ENCODE measurements at regions not wholly inside any gene's neighbourhood (a gene's known extent, or its start where the extent isn't known, plus 50 kb on each side); places are given as distances from the start of the nearest gene placed in this dataset.

DNA sequence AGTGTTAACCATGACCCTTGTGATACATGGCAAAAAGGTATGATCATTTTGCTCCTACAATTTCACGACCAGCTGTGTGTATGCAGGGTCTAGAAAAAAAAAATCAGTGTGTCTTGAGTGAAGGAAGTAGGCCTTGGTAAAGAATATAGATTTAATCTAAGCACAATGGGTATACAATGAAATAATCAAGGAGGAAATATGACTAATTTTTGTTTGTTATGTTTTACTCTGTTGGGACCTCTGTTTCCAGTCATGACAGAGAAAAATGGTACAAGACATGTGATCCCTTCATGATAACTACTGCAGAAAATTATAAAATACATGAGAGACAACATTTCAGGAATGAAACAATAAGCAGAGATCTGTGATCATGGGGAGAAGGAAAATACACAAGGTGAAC is 835.5 kb downstream of the PDHA2 start:
- Histone ChIP-seq H3K27ac (no peak overlapping the region), H3K4me3 (no peak overlapping the region), H3K36me3 (no peaks in the 10 kb centered on the region), H3K4me2 (no peak overlapping the region), H3K9me3 (replicated peaks in 1 of 11) (no peaks in the 10 kb centered on the region), H3K4me1 (peaks cover 0 to 10% (median 0%) of the 10 kb centered on the region in 10 experiments; a peak in 2 of 20 replicates), H3K9ac (no peak overlapping the region), H3K27me3 (no peaks in the 10 kb centered on the region), H4K20me1 (no peaks in the 10 kb centered on the region)
- TF ChIP-seq Cebpa-rat (IDR thresholded peaks at IDR 0.05): no peak

DNA sequence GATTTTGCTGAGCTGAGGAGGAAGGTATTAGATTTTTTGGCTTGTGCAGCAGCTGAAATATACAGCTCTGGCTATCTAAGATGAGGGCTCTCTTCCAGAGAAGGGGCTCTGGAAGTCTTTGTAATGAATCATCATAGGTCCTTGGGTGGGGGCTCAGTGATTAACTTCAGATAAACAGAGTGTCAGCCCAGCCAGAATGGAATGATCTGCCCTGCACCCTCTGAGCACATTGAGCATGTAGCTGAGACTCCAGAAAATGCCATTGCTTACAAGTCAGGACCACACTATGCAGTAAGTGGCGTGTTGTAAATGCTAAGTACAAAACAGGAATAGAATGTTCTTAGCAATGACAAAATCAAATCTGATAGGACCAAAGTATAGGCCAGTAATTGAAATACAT is 836.0 kb downstream of the PDHA2 start:
- no peak for TF ChIP-seq Cebpa-rat (IDR thresholded peaks at IDR 0.05)

DNA sequence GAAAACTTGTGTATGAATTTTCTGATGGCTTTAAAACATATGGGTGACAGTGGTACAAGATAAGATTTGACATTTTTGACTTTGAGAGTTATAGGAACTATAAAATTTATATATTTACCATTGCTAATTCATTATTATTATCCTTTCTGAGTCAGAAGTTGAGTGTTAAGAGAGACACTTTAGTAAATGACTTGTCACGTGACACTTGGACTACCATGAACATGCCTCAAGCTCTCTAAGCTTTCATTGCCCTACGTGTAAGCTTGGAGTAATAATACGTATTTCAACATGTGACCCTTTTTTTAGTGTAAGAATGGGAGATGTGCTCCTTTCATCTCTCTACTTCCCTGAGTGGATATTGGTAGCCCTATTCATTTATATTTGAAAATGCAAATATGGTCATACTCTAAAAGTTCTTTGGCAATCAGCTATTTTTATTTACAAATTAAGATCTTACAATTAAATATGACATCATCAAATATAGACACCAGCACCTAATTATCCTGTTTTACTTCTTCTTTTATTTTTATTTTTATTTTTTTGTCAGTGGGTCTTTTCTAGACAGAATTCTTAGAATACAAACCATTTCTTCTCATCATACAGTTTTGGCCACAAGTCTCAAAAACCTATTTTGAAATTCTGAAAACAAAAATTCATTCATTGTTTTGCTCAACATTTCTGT is 837.0 kb downstream of the PDHA2 start:
- no peaks in the 10 kb centered on the region for H4K20me1 ChIP-seq
- H3K9ac ChIP-seq: no peak overlapping the region
- TF ChIP-seq Cebpa-rat (IDR thresholded peaks at IDR 0.05): no peak
- no peaks in the 10 kb centered on the region for H3K27me3 ChIP-seq
- H3K27ac ChIP-seq: no peak overlapping the region
- H3K4me2 ChIP-seq: no peak overlapping the region; a peak in 1 of 22 replicates
- no peaks in the 10 kb centered on the region for H3K36me3 ChIP-seq
- H3K9me3 ChIP-seq (replicated peaks in 1 of 11): no peaks in the 10 kb centered on the region
- peaks cover 0 to 10% (median 0%) of the 10 kb centered on the region in 10 experiments; a peak in 2 of 20 replicates for H3K4me1 ChIP-seq
- H3K4me3 ChIP-seq: no peak overlapping the region

More for the DNA sequence above, 836.0 kb downstream of the PDHA2 start:
- Histone ChIP-seq H3K9ac (no peak overlapping the region), H3K27me3 (no peaks in the 10 kb centered on the region), H3K36me3 (no peaks in the 10 kb centered on the region), H3K9me3 (replicated peaks in 1 of 11) (no peaks in the 10 kb centered on the region), H3K4me1 (peaks cover 0 to 10% (median 0%) of the 10 kb centered on the region in 10 experiments; a peak in 2 of 20 replicates), H3K27ac (no peak overlapping the region), H4K20me1 (no peaks in the 10 kb centered on the region), H3K4me2 (no peak overlapping the region), H3K4me3 (no peak overlapping the region)

DNA sequence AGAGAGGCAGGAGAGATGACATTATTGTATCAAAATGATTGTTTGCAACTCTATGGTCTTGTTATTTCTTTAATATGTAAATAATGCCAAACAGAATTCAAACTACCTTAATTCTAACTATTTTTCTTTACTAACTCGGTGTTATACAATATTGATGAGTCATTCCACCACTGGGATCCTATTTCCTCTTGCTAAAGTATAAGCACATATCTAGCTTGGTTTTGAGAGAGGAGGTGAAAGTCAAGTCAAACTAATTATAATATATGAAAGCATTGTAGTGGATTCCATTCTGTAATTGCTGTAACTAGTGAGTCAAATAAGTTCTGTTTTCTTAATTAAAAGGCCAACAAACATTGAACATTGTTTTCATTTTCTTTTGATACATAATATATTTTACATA is 837.6 kb downstream of the PDHA2 start:
- Histone ChIP-seq H4K20me1 (no peaks in the 10 kb centered on the region), H3K4me3 (no peak overlapping the region), H3K4me1 (peaks cover 0 to 10% (median 0%) of the 10 kb centered on the region in 10 experiments; a peak in 2 of 20 replicates), H3K27ac (no peak overlapping the region), H3K9ac (no peak overlapping the region), H3K9me3 (replicated peaks in 1 of 11) (no peaks in the 10 kb centered on the region), H3K36me3 (no peaks in the 10 kb centered on the region), H3K27me3 (no peaks in the 10 kb centered on the region), H3K4me2 (no peak overlapping the region; a peak in 1 of 22 replicates)
- TF ChIP-seq Cebpa-rat (IDR thresholded peaks at IDR 0.05): no peak

DNA sequence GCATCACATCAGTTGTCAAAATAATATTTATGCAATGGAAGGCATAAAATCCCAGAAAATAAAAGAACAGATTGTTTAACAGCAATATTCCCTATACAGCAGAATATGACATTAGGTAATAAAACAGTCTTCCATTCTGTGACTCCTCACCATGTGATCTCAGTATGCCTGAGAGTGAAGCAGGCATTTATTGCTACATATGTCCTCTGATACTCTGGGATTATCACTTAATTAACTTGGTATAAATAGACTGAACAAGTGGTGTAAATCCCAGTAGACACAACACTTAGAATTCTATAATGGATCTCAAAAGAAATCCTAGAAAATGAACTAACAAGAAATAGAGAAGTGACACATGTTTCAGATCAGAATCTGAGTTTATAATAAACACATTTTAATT is 841.3 kb downstream of the PDHA2 start:
- no peak for TF ChIP-seq Cebpa-rat (IDR thresholded peaks at IDR 0.05)
- no peak overlapping the region for H3K4me3 ChIP-seq

DNA sequence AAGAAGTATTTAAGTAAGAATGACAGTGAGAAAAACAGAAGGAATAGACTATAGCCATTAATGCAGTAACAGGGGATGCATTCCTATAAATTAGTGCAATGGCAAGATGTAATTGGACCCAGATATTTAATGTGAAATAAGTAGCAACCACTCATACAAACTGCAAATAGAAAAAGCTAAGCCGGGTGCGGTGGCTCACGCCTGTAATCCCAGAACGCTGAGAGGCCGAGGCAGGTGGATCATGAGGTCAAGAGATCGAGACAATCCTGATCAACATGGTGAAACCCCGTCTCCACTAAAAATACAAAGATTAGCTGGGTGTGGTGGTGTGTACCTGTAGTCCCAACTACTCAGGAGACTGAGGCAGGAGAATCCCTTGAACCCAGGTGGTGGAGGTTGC is 845.8 kb downstream of the PDHA2 start:
- Histone ChIP-seq H3K9me3 (replicated peaks in 1 of 11) (no peaks in the 10 kb centered on the region), H3K4me3 (no peak overlapping the region), H3K9ac (no peak overlapping the region), H3K27ac (no peak overlapping the region), H3K4me2 (no peak overlapping the region), H3K4me1 (no peaks in the 10 kb centered on the region), H3K36me3 (no peaks in the 10 kb centered on the region), H3K27me3 (no peaks in the 10 kb centered on the region), H4K20me1 (no peaks in the 10 kb centered on the region)
- no peak for TF ChIP-seq Cebpa-rat (IDR thresholded peaks at IDR 0.05)

More for the DNA sequence above, 841.3 kb downstream of the PDHA2 start:
- H3K9me3 ChIP-seq (replicated peaks in 1 of 11): no peaks in the 10 kb centered on the region
- H3K36me3 ChIP-seq: no peaks in the 10 kb centered on the region
- H3K4me2 ChIP-seq: no peak overlapping the region
- H3K4me1 ChIP-seq: peaks cover 0 to 6% (median 0%) of the 10 kb centered on the region in 10 experiments; a peak in 2 of 20 replicates
- no peaks in the 10 kb centered on the region for H4K20me1 ChIP-seq
- no peaks in the 10 kb centered on the region for H3K27me3 ChIP-seq
- H3K9ac ChIP-seq: no peak overlapping the region
- H3K27ac ChIP-seq: no peak overlapping the region

DNA sequence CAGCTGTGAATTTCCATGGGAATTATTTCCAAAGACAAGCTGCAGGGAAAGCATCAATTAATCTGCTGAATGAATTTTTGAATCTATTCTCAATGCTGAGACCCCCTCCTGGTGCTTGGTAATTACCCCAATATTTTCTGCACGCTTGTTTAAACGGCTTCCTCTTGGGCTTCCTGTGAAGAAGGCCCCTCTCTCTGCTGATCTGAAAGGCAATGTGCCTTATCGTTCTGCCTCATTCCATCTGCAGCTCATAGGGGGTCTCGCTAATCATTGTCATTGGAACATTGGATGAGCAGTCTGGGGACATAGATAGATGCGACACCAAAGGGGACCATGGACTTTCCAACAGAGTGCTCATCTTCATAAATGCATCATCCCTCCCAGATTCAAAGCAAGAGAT is 851.6 kb downstream of the PDHA2 start:
- H3K9me3 ChIP-seq (replicated peaks in 1 of 11): no peaks in the 10 kb centered on the region
- TF ChIP-seq Cebpa-rat (IDR thresholded peaks at IDR 0.05): no peak
- H3K4me2 ChIP-seq: no peak overlapping the region
- no peaks in the 10 kb centered on the region for H3K27me3 ChIP-seq
- no peak overlapping the region for H3K9ac ChIP-seq
- H3K36me3 ChIP-seq: no peaks in the 10 kb centered on the region
- no peaks in the 10 kb centered on the region for H3K4me1 ChIP-seq
- no peak overlapping the region for H3K4me3 ChIP-seq
- H4K20me1 ChIP-seq: no peaks in the 10 kb centered on the region
- H3K27ac ChIP-seq: no peak overlapping the region

DNA sequence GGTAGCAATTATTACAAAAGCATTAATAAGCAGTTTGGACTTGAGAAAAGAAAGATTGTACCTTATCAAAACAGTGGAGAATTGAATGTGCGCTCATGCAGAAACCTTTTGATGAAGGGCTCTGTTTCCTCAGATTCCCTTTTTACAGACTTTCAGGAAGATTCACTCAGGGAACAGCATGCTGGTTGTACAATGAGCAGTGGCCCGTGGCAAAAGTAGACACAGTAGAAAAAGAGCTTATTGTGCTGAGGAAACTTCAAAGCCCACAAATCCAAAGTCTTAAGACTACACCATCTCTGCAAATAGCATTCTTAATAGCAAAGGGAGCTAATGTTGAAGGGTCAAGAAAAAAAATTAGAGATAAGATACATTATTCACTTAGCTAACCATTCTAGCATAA is 858.9 kb downstream of the PDHA2 start:
- no peak overlapping the region for H3K9ac ChIP-seq
- no peak for TF ChIP-seq Cebpa-rat (IDR thresholded peaks at IDR 0.05)
- H3K4me2 ChIP-seq: no peak overlapping the region
- H3K27ac ChIP-seq: no peak overlapping the region
- H3K36me3 ChIP-seq: no peaks in the 10 kb centered on the region
- no peaks in the 10 kb centered on the region for H3K9me3 ChIP-seq (replicated peaks in 1 of 11)
- no peaks in the 10 kb centered on the region for H3K27me3 ChIP-seq
- H4K20me1 ChIP-seq: no peaks in the 10 kb centered on the region
- H3K4me3 ChIP-seq: no peak overlapping the region
- H3K4me1 ChIP-seq: no peaks in the 10 kb centered on the region

DNA sequence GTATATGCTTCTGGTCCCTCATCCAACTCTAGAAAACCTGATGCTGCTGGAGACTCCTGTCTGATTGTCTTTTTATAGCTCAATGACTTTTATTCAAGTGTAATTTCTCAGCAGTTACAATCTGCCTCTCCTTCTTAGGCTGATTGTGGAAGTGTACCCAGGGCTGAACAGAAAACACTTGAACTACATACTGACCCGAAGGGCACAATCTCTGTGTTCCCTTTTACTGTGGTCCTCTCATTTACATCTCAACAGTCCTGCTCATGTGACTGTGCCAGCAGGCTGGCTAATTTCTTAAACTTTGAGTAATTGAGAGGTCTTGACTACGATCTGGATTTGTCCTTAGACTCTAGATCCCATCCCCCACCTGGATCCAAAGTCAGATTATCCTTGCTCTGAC is 863.4 kb downstream of the PDHA2 start:
- H3K4me1 ChIP-seq: no peaks in the 10 kb centered on the region
- H3K36me3 ChIP-seq: no peaks in the 10 kb centered on the region
- no peaks in the 10 kb centered on the region for H4K20me1 ChIP-seq
- no peak for TF ChIP-seq Cebpa-rat (IDR thresholded peaks at IDR 0.05)
- H3K9me3 ChIP-seq (replicated peaks in 1 of 11): no peaks in the 10 kb centered on the region
- H3K4me2 ChIP-seq: no peak overlapping the region
- no peaks in the 10 kb centered on the region for H3K27me3 ChIP-seq
- H3K9ac ChIP-seq: no peak overlapping the region
- no peak overlapping the region for H3K27ac ChIP-seq
- no peak overlapping the region for H3K4me3 ChIP-seq

DNA sequence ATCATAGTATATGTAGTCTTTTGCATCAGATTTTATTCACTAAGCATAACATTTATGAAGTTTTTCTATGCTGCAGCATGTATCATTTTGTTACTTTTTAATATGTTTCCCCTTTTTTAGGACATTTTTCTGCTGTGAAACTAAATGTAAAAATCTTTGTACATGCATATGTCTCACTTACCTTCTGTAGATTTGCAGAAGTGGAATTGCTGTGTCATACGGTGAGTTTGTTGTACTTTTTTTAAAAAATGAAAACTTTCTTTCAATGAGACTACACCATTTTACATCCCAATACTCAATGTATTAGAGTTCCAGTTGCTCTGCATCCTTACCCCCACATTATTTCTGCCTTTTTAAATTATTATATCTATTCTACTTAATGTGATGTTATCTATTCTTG is 868.9 kb downstream of the PDHA2 start:
- Histone ChIP-seq H4K20me1 (no peaks in the 10 kb centered on the region), H3K4me1 (no peaks in the 10 kb centered on the region), H3K9me3 (replicated peaks in 1 of 11) (no peaks in the 10 kb centered on the region), H3K9ac (no peak overlapping the region), H3K36me3 (no peaks in the 10 kb centered on the region), H3K27ac (no peak overlapping the region), H3K4me2 (no peak overlapping the region), H3K4me3 (no peak overlapping the region), H3K27me3 (no peaks in the 10 kb centered on the region)
- TF ChIP-seq Cebpa-rat (IDR thresholded peaks at IDR 0.05): no peak

Data from BLaER1 treated with 17β-estradiol and CSF1 and Interleukin-3, amounts not matched to agents 10 nM and 100 nM (cell line).